Hepatocyte (in vitro differentiated cells): ENCODE measurements at regions not wholly inside any gene's neighbourhood (a gene's known extent, or its start where the extent isn't known, plus 50 kb on each side); places are given as distances from the start of the nearest gene placed in this dataset.

Source experiments
- EZH2 ChIP-seq: fragments of 200-600 bp; sonication (generic); IDR thresholded peaks from 2 replicates; pipeline ENCODE4 v1.6.1; 2016; ENCODE audit warnings: antibody characterized with exemption, mild to moderate bottlenecking, borderline replicate concordance
- EZH2phosphoT487 ChIP-seq: fragments of 200-600 bp; sonication (generic); IDR thresholded peaks from one replicate; pipeline ENCODE4 v1.6.1; 2018; ENCODE audit warnings: antibody characterized with exemption, mild to moderate bottlenecking, low read depth, moderate library complexity; ENCODE audit not compliant: unreplicated experiment, severe bottlenecking

DNA sequence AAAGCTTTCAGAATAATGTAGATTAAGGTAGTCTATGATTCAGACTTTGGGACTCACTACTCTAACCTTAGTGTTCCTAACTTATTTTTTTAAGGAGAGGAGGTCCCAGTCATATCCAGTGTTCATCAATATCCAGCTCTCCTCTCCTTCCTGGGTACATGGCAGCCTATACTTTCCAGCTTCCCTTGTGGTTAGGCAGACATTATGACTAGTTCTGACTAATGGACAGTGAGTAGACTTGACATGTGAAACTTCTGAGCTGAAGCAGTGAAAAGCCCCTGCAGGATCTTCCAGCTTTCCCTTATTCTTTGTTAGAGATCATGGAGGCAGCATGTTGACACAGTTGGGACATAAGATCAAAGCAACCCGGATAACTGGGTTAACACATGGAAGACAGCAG lies 144.2 kb downstream of the PTPRU start:
- no peak for TF ChIP-seq EZH2phosphoT487
- no peak for TF ChIP-seq EZH2
